Type B pancreatic cell (in vitro differentiated cells): ENCODE measurements at regions not wholly inside any gene's neighbourhood (a gene's known extent, or its start where the extent isn't known, plus 50 kb on each side); places are given as distances from the start of the nearest gene placed in this dataset.
"Not testable (repeated sequence)": the region's sequence is repeated elsewhere in the genome, so short reads cannot be mapped to it uniquely, and the experiment has no call there.

Source experiments
- DNase-seq: peaks from one replicate; pipeline ENCODE4 v3.0.0; 2021; ENCODE audit warnings: mixed read lengths; ENCODE audit not compliant: unreplicated experiment; ENCODE audit errors: extremely low spot score
- H3K27ac Mint-ChIP-seq: 2 replicates; pipeline ENCODE4 v1.8.0; 2021; ENCODE audit warnings: mild to moderate bottlenecking, mixed read lengths
- H3K27me3 Mint-ChIP-seq: 2 replicates; pipeline ENCODE4 v1.8.0; 2021; ENCODE audit warnings: mixed read lengths
- H3K36me3 Mint-ChIP-seq: 2 replicates; pipeline ENCODE4 v1.8.0; 2021; ENCODE audit warnings: mixed read lengths
- H3K4me1 Mint-ChIP-seq: one replicate; pipeline ENCODE4 v1.8.0; 2021; ENCODE audit warnings: mixed read lengths; ENCODE audit not compliant: unreplicated experiment
- H3K4me3 Mint-ChIP-seq: 2 replicates; pipeline ENCODE4 v1.8.0; 2021; ENCODE audit warnings: mild to moderate bottlenecking, mixed read lengths
- H3K9me3 Mint-ChIP-seq: 2 replicates; pipeline ENCODE4 v1.8.0; 2021; ENCODE audit warnings: mixed read lengths
- CTCF ChIP-seq: fragments of 200-600 bp; sonication (generic); conservative IDR thresholded peaks from 2 replicates; pipeline ENCODE4 v1.5.0; 2021; ENCODE audit warnings: antibody characterized with exemption, mild to moderate bottlenecking

- no peak overlapping the region for H3K27ac Mint-ChIP-seq
- TF ChIP-seq CTCF: no peak
- DNase-seq: no peak
- H3K36me3 Mint-ChIP-seq: no peaks in the 10 kb centered on the region
- no peaks in the 10 kb centered on the region for H3K4me1 Mint-ChIP-seq
- no peaks in the 10 kb centered on the region for H3K27me3 Mint-ChIP-seq
- no peak overlapping the region for H3K4me3 Mint-ChIP-seq
- H3K9me3 Mint-ChIP-seq: no peaks in the 10 kb centered on the region
Observed at GRCh38 chr11:54927704-54928103, 221.1 kb downstream of the OR4A5 start.

GRCh38 chr11:54930930-54931329 is 224.3 kb downstream of the OR4A5 start:
- Mint-ChIP-seq H3K27me3 (no peaks in the 10 kb centered on the region), H3K36me3 (no peaks in the 10 kb centered on the region), H3K9me3 (no peaks in the 10 kb centered on the region), H3K27ac (no peak overlapping the region), H3K4me3 (no peak overlapping the region), H3K4me1 (no peaks in the 10 kb centered on the region)
- TF ChIP-seq CTCF: no peak
- DNase-seq: no peak

- Mint-ChIP-seq H3K9me3 (peaks cover 4% of the 10 kb centered on the region), H3K4me1 (no peaks in the 10 kb centered on the region)
Observed at GRCh38 chr11:54944211-54944610, 237.6 kb downstream of the OR4A5 start.

GRCh38 chr11:54946424-54946823 is 239.8 kb downstream of the OR4A5 start:
- no peak overlapping the region for H3K27ac Mint-ChIP-seq
- no peak for TF ChIP-seq CTCF
- no peaks in the 10 kb centered on the region for H3K36me3 Mint-ChIP-seq
- no peaks in the 10 kb centered on the region for H3K4me1 Mint-ChIP-seq
- no peak overlapping the region for H3K4me3 Mint-ChIP-seq
- no peak for DNase-seq
- no peaks in the 10 kb centered on the region for H3K27me3 Mint-ChIP-seq
- peaks cover 4% of the 10 kb centered on the region for H3K9me3 Mint-ChIP-seq

More at GRCh38 chr11:54944211-54944610, 237.6 kb downstream of the OR4A5 start:
- Mint-ChIP-seq H3K4me3 (no peak overlapping the region), H3K36me3 (no peaks in the 10 kb centered on the region), H3K27me3 (no peaks in the 10 kb centered on the region), H3K27ac (no peak overlapping the region)
- DNase-seq: no peak
- no peak for TF ChIP-seq CTCF

GRCh38 chr11:54947175-54947574 is 240.5 kb downstream of the OR4A5 start:
- not testable (repeated sequence) for H3K27ac Mint-ChIP-seq, H3K4me1 Mint-ChIP-seq, H3K9me3 Mint-ChIP-seq, H3K27me3 Mint-ChIP-seq, H3K36me3 Mint-ChIP-seq, H3K4me3 Mint-ChIP-seq, DNase-seq

- H3K27me3 Mint-ChIP-seq: no peaks in the 10 kb centered on the region
- TF ChIP-seq CTCF: no peak
- H3K9me3 Mint-ChIP-seq: no peaks in the 10 kb centered on the region
Observed at GRCh38 chr11:54979375-54979774, 272.7 kb downstream of the OR4A5 start.

More at GRCh38 chr11:54979375-54979774, 272.7 kb downstream of the OR4A5 start:
- Mint-ChIP-seq H3K36me3 (no peaks in the 10 kb centered on the region), H3K4me3 (no peak overlapping the region), H3K27ac (no peak overlapping the region), H3K4me1 (no peaks in the 10 kb centered on the region)
- no peak for DNase-seq
